ENCODE measurements at regions not wholly inside any gene's neighbourhood (a gene's known extent, or its start where the extent isn't known, plus 50 kb on each side); places are given as distances from the start of the nearest gene placed in this dataset.

DNA sequence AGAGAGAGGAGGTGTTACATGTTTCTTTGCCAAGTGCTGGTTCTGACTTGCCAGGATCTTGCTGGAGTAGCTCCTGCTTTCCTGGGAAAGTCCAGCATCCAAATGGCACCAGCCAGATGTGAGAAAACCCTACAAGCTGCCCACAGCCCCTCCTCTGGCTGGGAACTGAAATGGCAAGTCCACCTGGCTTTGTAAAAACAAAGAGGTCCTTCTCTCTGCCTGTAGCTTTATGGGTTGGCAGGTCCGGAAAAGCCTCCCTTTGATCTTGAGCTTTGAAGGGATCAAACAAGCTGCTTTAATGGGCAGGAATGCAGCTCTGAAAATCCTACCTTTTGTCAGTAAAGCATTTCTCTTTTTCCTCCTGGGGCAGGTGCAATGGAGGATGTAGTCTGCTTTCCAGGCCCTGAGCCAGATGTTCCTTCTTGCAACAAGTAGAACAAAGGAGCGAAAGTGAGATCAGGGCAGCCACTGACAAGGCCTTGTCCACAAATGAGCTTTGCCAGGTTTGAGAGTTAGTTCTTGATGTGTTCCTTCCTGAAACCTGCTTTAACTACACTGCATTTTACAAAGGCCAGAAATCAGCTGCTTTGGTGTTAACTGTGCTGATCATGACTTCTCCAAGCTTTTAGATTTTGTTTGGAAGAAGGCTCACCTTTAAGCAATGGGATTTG, 456.7 kb downstream of the ZNF608 start:
- no peak for TF ChIP-seq GLIS3 (CRISPR knock-in tag; IDR thresholded peaks at IDR 0.05)
- no peak for TF ChIP-seq ZFP3 (CRISPR knock-in tag; IDR thresholded peaks at IDR 0.05)
